ENCODE measurements at regions not wholly inside any gene's neighbourhood (a gene's known extent, or its start where the extent isn't known, plus 50 kb on each side); places are given as distances from the start of the nearest gene placed in this dataset.

- DNase-seq: no peak
These were observed 98.0 kb downstream of the ARL4A start for GRCh38 chr7:12785473-12785872.

DNA sequence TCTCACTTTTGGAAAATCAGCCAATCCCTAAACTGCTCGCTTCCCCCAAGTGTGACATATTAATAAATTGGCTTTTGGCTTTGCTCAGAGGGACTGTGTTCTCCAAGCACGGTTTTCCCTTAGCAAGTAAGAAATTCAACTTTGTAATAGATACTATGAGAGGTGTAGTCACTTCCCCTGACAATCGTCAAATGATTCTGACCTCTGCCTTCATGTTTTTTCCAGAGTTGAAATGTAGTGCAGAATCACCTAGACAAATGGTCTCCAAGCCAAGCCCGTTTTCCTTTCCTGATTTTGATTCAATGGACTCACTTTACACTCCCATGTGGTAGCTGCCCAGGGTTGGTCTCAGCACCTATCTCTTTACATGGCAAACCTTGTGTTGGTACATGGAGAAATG, 99.1 kb downstream of the ARL4A start:
- no peak for DNase-seq

- no peak for DNase-seq
These were observed 100.7 kb downstream of the ARL4A start for GRCh38 chr7:12788171-12788570.

GRCh38 chr7:12788591-12788990, 101.2 kb downstream of the ARL4A start:
- DNase-seq: no peak

DNA sequence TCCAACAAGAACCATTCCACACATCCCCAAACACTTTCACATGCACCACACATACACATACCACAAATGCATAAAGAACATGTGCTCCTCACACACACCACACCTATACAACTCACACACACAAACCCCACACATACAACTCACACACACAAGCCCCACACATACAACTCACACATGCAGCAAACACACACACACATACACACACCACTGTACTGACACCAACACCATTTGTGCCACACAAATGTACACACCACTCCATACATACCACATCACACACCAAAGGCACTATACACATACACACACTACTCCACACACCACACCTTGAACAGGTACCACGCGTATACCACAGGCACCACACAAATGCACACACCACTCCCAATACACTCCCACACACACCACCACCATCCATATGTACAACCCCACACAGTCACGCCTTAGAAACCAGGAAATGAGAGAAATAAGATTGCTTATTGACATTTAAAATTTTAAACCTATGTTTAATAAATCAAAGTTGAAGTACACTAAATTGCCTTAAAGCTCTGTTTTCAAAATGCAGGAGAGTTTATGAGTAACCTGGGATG, 107.4 kb downstream of the ARL4A start:
- no peak for DNase-seq

- no peak for DNase-seq
These were observed 109.1 kb downstream of the ARL4A start for GRCh38 chr7:12796397-12797127.

- DNase-seq: no peak
These were observed 113.1 kb downstream of the ARL4A start for GRCh38 chr7:12800486-12800885.

DNA sequence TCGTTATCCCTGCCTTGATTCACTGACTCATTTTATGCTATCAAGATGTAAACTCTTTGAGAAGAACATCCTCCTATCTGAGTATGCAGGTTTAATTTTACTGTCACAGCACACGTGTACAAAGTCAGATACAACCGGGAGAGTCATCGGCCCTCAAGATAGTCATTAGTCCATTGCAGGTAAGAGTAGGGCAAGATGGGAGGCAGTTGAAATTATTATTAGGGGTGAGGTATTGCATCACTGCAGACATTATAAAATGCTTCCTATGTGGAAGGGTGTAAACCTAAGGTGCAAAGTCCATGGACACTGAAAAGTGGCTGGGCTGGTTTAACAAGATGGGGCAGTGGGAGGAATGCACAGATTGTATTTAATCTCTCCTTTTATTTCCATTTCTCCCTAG, 113.7 kb downstream of the ARL4A start:
- DNase-seq: no peak

- no peak for DNase-seq
These were observed 114.6 kb downstream of the ARL4A start for GRCh38 chr7:12802070-12802469.

- DNase-seq: no peak
These were observed 116.1 kb downstream of the ARL4A start for GRCh38 chr7:12803542-12803941.

DNA sequence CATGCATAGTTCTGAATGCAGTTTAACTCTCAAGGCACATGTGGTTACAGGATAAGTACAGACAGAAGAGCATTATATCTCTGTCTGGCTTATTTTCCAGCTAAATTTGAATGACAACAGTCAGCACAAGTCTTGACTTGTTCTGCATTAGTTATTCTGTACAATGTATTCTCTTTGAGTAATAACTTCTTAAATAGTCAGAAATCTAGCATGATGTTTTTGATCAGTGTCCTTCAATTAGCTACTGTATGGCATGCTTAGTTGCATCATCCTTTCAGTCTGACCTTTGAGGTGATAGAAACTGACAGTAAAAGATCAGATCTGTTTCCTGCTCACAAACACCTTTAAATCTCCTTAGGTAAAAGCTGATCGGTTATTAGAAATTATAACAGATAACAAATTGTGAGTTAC, 118.1 kb downstream of the ARL4A start:
- no peak for DNase-seq

DNA sequence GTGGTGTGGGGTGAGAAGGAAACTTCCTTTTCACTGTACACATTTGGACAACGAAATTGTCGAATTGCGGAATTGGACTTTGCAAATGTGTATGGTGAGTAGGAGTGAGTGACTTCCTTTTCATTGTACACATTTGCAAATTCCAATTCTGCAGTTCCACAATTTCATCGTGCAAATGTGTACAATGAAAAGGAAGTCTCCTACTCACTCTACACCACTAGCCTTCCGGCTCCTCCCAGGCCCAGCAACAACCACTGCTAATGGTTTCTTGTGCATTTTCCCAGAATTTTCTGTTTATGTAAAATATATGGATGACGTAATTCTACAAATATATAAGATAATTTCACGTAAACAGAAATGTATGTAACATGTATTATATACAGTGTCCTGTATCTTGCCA, 118.5 kb downstream of the ARL4A start:
- no peak for DNase-seq

- no peak for DNase-seq
These were observed 122.0 kb downstream of the ARL4A start for GRCh38 chr7:12809476-12809875.

- no peak for DNase-seq
These were observed 124.7 kb downstream of the ARL4A start for GRCh38 chr7:12812111-12812510.

GRCh38 chr7:12814107-12814506, 126.7 kb downstream of the ARL4A start:
- no peak for DNase-seq

DNA sequence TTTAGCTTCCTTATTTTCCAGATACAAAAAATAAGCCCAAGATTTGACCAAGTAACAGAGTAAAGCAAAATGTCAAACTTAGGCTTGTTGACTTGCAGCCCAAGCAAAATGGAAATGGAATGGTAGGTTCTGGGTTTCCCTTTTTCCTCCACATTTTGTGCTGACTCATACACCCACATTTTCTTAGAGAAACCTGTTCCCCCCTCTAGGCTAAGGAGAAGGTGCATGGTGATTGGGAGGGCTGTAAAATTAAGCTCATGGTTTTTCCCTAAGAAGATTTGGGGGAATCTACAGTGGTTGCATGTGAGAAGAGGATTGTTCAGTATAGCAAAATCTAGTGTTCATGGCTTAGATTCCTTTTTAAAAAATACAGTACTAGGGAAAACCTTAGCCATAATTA, 127.4 kb downstream of the ARL4A start:
- DNase-seq: no peak

GRCh38 chr7:12815426-12815825, 128.0 kb downstream of the ARL4A start:
- no peak for DNase-seq

DNA sequence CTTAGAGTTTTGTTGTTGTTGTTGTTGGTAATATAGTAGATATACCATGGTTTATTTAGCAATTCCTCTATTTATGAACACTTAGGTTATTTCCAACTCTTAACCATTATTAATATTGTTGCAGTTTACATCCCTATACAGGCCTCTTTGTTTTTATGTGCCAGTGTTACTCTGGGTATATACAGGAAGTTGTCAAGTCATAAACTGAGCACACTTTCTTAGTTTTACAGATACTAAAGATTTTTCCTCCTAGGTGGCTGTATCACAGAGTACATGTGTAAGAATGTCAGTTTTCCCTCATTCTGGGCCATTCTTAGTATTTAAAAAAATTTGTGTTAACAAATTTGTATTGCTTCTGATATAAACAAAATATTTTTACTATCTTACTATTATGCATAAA, 128.4 kb downstream of the ARL4A start:
- DNase-seq: no peak

- DNase-seq: no peak
These were observed 133.3 kb downstream of the ARL4A start for GRCh38 chr7:12820777-12821176.

DNA sequence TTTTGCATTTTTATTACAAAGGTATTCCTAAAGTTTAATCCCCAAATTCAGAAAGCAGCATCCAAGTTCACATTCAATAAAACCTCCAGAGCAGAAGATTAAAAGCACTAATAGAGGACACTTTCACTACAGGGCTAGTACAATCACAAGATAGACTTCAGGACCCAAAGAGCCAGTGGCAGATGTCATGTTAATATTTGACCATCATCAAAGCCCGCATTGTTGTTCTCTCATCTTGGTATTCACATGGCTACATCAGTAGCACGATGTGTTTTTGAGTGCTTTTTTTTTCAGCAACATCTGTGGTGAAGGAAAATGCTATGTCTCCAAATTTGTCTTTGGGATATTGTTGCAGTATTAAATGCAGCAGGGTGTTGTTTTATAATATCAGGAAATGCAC, 134.3 kb downstream of the ARL4A start:
- DNase-seq: no peak

DNA sequence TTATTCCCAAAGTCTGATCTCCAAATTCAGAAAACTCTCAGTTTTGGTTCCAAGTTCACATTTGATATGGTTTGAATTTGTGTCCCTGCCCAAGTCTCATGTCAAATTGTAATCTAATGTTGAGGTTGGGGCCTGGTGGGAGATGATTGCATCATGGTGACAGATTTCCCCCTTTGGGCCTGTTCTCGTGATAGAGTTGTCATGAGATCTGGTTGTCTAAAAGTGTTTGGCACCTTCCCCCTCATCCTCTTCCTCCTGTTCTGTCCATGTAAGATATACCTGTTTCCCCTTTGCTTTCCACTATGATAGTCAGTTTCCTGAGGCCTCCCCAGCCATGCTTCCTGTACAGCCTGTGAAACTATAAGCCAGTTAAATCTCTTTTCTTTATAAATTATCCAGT, 138.6 kb downstream of the ARL4A start:
- DNase-seq: no peak

DNA sequence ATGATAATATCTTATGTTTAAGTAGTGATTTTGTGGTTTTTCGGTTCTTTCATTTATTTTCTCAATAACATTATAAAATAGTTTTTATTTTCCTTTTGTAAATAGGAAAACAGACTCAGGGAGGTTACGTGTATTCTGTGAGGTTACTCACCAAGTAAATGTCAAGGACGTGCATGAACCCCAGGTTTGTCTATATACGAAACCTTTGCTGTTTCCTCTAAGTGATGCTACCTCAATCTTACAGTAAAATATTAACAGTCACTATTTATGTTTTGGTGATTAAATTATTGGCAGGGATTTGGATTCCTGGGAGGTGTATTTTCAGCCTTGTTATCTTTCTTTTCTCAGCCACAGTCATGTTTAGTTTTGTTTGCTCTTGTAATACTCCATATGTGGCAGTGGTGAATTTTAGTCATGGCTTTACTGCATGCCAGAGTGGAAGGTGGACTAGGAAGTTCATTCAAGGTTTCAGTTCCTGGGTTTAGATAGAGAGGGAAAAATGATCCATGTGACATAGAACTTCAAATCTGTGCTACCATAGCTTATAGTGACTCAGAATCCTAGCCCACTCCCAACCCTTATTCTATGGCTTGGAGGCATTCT, 139.9 kb downstream of the ARL4A start:
- no peak for DNase-seq

DNA sequence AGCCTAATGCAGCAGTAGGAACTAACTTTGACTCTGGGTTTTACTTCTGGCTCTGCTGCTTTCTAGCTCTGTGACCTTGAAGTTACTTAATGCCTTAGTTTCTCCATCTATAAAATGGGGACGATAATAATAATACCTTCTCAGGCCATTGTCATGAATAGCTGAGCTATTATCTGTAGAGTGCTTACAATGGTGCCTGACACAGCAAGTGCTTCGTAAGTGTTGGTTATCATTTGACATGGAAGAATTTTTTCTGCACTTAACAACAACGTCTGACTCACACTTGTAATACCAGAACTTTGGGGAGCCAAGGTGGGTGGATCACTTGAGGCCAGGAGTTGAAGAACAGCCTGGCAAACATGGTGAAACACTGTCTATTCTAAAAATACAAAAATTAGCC, 140.5 kb downstream of the ARL4A start:
- no peak for DNase-seq

GRCh38 chr7:12831024-12831423, 143.6 kb downstream of the ARL4A start:
- DNase-seq: no peak

DNA sequence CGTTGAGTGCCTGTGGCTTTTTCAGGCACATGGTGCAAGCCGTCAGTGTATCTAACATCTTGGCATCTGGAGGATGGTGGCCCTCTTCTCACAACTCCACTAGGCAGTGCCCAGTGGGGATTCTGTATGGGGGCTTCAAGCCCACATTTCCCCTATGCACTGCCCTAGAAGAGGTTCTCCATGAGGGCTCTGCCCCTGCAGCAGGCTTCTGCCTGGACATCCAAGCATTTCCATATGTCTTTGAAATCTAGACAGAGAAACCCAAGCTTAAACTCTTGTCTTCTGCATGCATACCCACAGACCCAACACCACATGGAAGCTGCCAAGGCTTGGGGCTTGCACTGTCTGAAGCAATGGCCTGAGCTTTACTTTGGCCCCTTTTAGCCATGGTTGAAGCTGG, 146.4 kb downstream of the ARL4A start:
- no peak for DNase-seq

Data from stimulated activated CD4-positive, alpha-beta T cell treated with anti-CD3 and anti-CD28 coated beads, Interleukin-4, amount 100 ng/mL, for 24 hours (primary cell).